ENCODE measurements at regions not wholly inside any gene's neighbourhood (a gene's known extent, or its start where the extent isn't known, plus 50 kb on each side); places are given as distances from the start of the nearest gene placed in this dataset.

DNA sequence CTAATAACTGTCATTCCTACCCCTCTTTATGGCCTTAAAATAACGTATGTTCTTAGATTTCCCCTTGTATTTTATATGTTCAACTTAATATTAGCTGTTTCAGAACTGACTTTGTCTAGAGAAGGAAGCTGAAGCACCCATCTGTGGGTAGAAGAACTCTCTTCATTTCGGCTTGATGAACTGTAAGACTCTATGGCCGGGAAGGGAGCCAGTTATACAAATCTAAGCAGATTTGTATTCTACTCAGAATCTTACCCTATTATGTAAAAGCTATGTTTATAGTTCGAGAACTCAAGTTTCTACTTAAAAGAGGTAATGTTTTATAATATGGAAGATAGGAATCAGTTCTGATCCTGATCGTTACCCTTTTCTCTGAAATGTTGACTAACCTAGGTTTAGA, 390.9 kb upstream of the PRICKLE1 start:
- no peaks in the 10 kb centered on the region for H3K4me1 ChIP-seq
- no peak overlapping the region for H3K4me3 ChIP-seq (replicated peaks in 1 of 3)
- H3K9me3 ChIP-seq = no peaks in the 10 kb centered on the region
- no peaks in the 10 kb centered on the region for H3K27me3 ChIP-seq
- no peak for TF ChIP-seq POLR2A (IDR thresholded peaks at IDR 0.05)
- TF ChIP-seq, protein P1, sequence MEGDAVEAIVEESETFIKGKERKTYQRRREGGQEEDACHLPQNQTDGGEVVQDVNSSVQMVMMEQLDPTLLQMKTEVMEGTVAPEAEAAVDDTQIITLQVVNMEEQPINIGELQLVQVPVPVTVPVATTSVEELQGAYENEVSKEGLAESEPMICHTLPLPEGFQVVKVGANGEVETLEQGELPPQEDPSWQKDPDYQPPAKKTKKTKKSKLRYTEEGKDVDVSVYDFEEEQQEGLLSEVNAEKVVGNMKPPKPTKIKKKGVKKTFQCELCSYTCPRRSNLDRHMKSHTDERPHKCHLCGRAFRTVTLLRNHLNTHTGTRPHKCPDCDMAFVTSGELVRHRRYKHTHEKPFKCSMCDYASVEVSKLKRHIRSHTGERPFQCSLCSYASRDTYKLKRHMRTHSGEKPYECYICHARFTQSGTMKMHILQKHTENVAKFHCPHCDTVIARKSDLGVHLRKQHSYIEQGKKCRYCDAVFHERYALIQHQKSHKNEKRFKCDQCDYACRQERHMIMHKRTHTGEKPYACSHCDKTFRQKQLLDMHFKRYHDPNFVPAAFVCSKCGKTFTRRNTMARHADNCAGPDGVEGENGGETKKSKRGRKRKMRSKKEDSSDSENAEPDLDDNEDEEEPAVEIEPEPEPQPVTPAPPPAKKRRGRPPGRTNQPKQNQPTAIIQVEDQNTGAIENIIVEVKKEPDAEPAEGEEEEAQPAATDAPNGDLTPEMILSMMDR (IDR thresholded peaks at IDR 0.05) = no peak
- DNase-seq = no peak
- H3K36me3 ChIP-seq = no peaks in the 10 kb centered on the region
- WGBS, 2 donors = 81 to 84% methylated on average over 5 of the region's 5 CpGs
- H3K27ac ChIP-seq = no peak overlapping the region
- intact Hi-C loops (cut with DNase I) = no loop called here

DNA sequence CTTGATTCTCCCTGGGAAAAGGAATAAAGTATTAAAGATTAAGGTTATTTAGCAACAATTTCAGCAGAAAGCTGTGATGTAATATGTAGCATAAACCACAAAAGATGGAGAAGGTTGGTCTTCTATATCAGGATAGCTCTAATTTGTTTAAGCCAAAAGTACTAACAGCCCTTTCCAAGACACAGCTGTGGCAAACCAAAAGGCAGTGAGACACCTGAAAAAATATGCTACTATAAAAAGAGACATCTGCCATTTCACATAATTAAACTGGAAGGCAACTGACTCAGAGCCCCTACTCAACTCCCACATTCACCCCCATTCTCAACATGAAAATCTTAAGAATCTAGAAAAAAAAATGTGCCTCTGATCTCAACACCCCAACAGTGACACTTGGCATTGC, 390.2 kb upstream of the PRICKLE1 start:
- Histone ChIP-seq H3K9me3 (no peaks in the 10 kb centered on the region), H3K27me3 (no peaks in the 10 kb centered on the region), H3K4me3 (replicated peaks in 1 of 3) (no peak overlapping the region), H3K27ac (no peak overlapping the region), H3K36me3 (no peaks in the 10 kb centered on the region), H3K4me1 (no peaks in the 10 kb centered on the region)
- DNase-seq = no peak
- TF ChIP-seq POLR2A (IDR thresholded peaks at IDR 0.05) = no peak
- TF ChIP-seq, protein P1 (IDR thresholded peaks at IDR 0.05) = no peak
- intact Hi-C loops (cut with DNase I) = no loop called here

DNA sequence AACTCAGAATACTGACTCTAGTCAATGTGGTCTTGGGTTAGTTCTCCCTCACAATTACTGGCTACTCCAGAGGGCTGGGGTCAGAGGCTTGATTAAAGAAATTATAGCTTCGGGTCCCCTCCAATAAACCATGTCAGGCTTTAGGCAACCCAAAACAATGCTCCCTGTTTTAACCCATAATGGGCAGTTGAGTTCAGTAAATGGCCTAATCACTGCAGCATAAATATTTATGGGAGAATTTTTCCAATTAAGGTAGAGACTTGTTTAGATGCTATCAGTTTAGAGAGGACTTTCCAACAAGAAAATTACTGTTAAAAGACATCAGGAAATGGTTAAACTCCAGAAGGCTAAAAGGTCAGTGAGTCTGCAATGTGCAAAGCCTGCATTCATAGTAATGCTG, 389.2 kb upstream of the PRICKLE1 start:
- intact Hi-C loops (cut with DNase I) = no loop called here
- H3K36me3 ChIP-seq = no peaks in the 10 kb centered on the region
- WGBS, 2 donors = 86 to 93% methylated on average over 1 of the region's 1 CpG
- H3K4me3 ChIP-seq (replicated peaks in 1 of 3) = no peak overlapping the region
- DNase-seq = no peak
- no peaks in the 10 kb centered on the region for H3K4me1 ChIP-seq
- H3K9me3 ChIP-seq = no peaks in the 10 kb centered on the region
- no peaks in the 10 kb centered on the region for H3K27me3 ChIP-seq
- TF ChIP-seq, protein P1 (IDR thresholded peaks at IDR 0.05) = no peak
- no peak for TF ChIP-seq POLR2A (IDR thresholded peaks at IDR 0.05)
- H3K27ac ChIP-seq = no peak overlapping the region

DNA sequence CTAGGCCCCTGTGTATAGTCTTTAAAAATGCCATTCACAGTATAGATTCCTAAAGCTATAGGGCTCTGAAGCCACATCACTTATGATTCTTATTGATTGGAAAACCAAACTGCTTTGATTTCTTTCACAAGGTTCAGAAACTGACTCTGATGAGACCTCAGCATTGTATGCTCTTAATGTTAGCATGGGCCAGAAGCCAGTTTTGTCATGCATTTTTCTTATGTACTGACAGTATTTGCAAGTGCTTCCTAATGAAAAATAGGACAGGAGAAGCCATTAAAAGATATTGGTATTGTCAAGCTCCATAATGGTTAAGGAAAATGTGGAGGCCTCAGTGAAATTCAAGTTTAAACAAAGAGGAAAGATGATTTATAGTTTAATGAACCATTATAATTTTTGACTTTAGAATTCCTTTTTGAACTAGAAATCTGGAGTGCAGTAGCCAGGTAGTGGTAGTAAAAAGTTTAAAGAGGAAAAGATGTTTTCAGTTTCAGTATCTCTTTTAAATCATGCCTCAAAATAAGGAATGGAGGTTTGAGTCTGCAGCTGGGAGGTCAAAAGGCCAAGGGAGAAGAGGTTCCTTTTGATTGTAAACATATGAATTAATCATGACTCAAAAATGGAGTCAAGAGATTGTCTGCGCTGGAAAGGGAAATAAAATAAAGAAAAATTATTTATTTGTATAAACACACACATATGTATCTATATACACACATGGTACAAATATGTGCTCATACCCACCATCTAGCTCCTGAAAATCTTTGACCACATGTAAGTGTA, 388.1 kb upstream of the PRICKLE1 start:
- intact Hi-C loops (cut with DNase I) = no loop called here
- WGBS, 2 donors = 42 to 50% methylated on average over 1 of the region's 1 CpG

DNA sequence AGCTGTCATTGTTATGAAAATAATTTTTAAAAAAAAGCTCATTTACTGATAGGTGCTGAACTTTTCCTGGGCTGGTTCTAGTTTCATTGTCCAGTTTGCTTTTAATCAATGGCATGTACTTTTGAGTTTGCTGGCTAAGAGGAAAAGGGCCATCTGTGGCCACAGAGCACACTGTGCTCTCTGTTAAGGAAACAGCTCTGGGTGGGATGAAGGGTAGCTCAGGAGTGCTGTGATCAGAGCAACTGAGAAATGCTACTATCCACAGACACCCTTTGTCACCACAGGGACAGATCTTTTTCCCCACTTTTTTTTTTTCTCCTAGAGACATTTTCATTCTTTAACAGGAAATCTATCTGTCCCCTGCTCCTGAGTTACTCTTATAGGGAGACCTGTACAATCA, 387.1 kb upstream of the PRICKLE1 start:
- Histone ChIP-seq H3K4me3 (replicated peaks in 1 of 3) (no peak overlapping the region), H3K9me3 (no peaks in the 10 kb centered on the region), H3K4me1 (no peaks in the 10 kb centered on the region), H3K27ac (no peak overlapping the region), H3K36me3 (no peaks in the 10 kb centered on the region), H3K27me3 (no peaks in the 10 kb centered on the region)
- intact Hi-C loops (cut with DNase I) = no loop called here
- no peak for DNase-seq
- TF ChIP-seq, protein P1 (IDR thresholded peaks at IDR 0.05) = no peak
- TF ChIP-seq POLR2A (IDR thresholded peaks at IDR 0.05) = no peak

More for the DNA sequence above, 388.1 kb upstream of the PRICKLE1 start:
- no peaks in the 10 kb centered on the region for H3K36me3 ChIP-seq
- no peak overlapping the region for H3K4me3 ChIP-seq (replicated peaks in 1 of 3)
- no peaks in the 10 kb centered on the region for H3K27me3 ChIP-seq
- no peak for TF ChIP-seq POLR2A (IDR thresholded peaks at IDR 0.05)
- TF ChIP-seq, protein P1 (IDR thresholded peaks at IDR 0.05) = no peak
- no peak overlapping the region for H3K27ac ChIP-seq
- no peak for DNase-seq
- H3K9me3 ChIP-seq = no peaks in the 10 kb centered on the region
- H3K4me1 ChIP-seq = no peaks in the 10 kb centered on the region
